GM23338 (cell line): ENCODE measurements at regions not wholly inside any gene's neighbourhood (a gene's known extent, or its start where the extent isn't known, plus 50 kb on each side); places are given as distances from the start of the nearest gene placed in this dataset.

Experiments
- ATAC-seq: fragments of 200-7000 bp; cut with Tn5 transposase; 3 replicates; pipeline ENCODE4 v1.9.1; 2020
- DNase-seq: peaks from one replicate; pipeline ENCODE4 v3.0.0-alpha.2; 2015; ENCODE audit warnings: low spot score
- H2AFZ ChIP-seq: fragments of 200-600 bp; sonication (generic); 2 replicates; pipeline ENCODE4 v1.8.0; 2016; ENCODE audit warnings: antibody characterized with exemption, mild to moderate bottlenecking, moderate library complexity
- H3F3A ChIP-seq: fragments of 200-600 bp; sonication (generic); replicated peaks from 2 replicates; pipeline ENCODE4 v1.8.0; 2017; ENCODE audit warnings: antibody characterized with exemption, mixed run types, low read depth
- H3K27ac ChIP-seq: fragments of 200-600 bp; sonication (generic); 2 replicates; pipeline ENCODE4 v1.6.1; 2016; ENCODE audit warnings: low read depth
- H3K27me3 ChIP-seq: fragments of 200-600 bp; sonication (generic); 2 replicates; pipeline ENCODE4 v1.8.0; 2016; ENCODE audit warnings: mild to moderate bottlenecking, mixed run types, moderate library complexity; ENCODE audit not compliant: insufficient read depth
- H3K36me3 ChIP-seq: fragments of 200-600 bp; sonication (generic); 2 replicates; pipeline ENCODE4 v1.8.0; 2016; ENCODE audit warnings: mild to moderate bottlenecking; ENCODE audit not compliant: insufficient read depth
- H3K4me1 ChIP-seq: fragments of 200-600 bp; sonication (generic); 2 replicates; pipeline ENCODE4 v1.8.0; 2016; ENCODE audit warnings: mild to moderate bottlenecking, moderate library complexity; ENCODE audit not compliant: insufficient read depth
- H3K4me2 ChIP-seq: fragments of 200-600 bp; sonication (generic); 2 replicates; pipeline ENCODE4 v1.7.1; 2017; ENCODE audit warnings: mixed run types
- H3K4me3 ChIP-seq: fragments of 200-600 bp; sonication (generic); 2 replicates; pipeline ENCODE4 v1.6.1; 2016; ENCODE audit warnings: mixed run types
- H3K79me2 ChIP-seq: fragments of 200-600 bp; sonication (generic); replicated peaks from 2 replicates; pipeline ENCODE4 v1.8.0; 2017; ENCODE audit warnings: mild to moderate bottlenecking; ENCODE audit not compliant: insufficient read depth
- H3K9me2 ChIP-seq: fragments of 200-600 bp; sonication (generic); 2 replicates; pipeline ENCODE4 v1.8.0; 2017; ENCODE audit not compliant: insufficient read depth
- H4K20me1 ChIP-seq: fragments of 200-600 bp; sonication (generic); replicated peaks from 2 replicates; pipeline ENCODE4 v1.8.0; 2017; ENCODE audit warnings: mild to moderate bottlenecking; ENCODE audit not compliant: insufficient read depth
- H3K27ac Mint-ChIP-seq: 2 replicates; pipeline ENCODE4 v1.8.0; 2020; ENCODE audit warnings: inconsistent platforms, mild to moderate bottlenecking, moderate library complexity, mixed read lengths
- H3K27me3 Mint-ChIP-seq: 3 replicates; pipeline ENCODE4 v1.8.0; 2022; ENCODE audit warnings: low read depth, mild to moderate bottlenecking, moderate library complexity, mixed read lengths, inconsistent platforms; ENCODE audit not compliant: insufficient read depth, poor library complexity
- H3K36me3 Mint-ChIP-seq: 3 replicates; pipeline ENCODE4 v1.8.0; 2021; ENCODE audit warnings: low read depth, mild to moderate bottlenecking, inconsistent platforms, moderate library complexity, mixed read lengths
- H3K4me1 Mint-ChIP-seq: 3 replicates; pipeline ENCODE4 v1.8.0; 2020; ENCODE audit warnings: mild to moderate bottlenecking, inconsistent platforms, mixed read lengths
- H3K4me3 Mint-ChIP-seq: 3 replicates; pipeline ENCODE4 v1.8.0; 2021; ENCODE audit warnings: moderate library complexity, mild to moderate bottlenecking, inconsistent platforms, mixed read lengths
- H3K9me3 Mint-ChIP-seq: 3 replicates; pipeline ENCODE4 v1.8.0; 2020; ENCODE audit warnings: moderate library complexity, mild to moderate bottlenecking, inconsistent platforms, mixed read lengths
- CREB1 ChIP-seq: fragments of 250-450 bp; sonication (Bioruptor Pico); IDR thresholded peaks from 2 replicates; pipeline ENCODE4 v1.5.0; 2020; ENCODE audit warnings: low read depth, mild to moderate bottlenecking, moderate library complexity
- CTCF ChIP-seq, 2 experiments: fragments of 200-600 bp in 1 of 2; sonication (generic) in 1 of 2; conservative IDR thresholded peaks; 2 replicates each; pipeline versions ENCODE4 v1.5.1 to v1.6.1; 2016 to 2017; ENCODE audit warnings: antibody characterized with exemption in 2 of 2, low read depth in 2 of 2, mild to moderate bottlenecking in 2 of 2, moderate library complexity in 1 of 2
- ETS1 ChIP-seq: IDR thresholded peaks from 2 replicates; pipeline ENCODE4 v1.6.1; 2016; ENCODE audit warnings: antibody characterized with exemption
- EZH2 ChIP-seq: fragments of 200-600 bp; sonication (generic); IDR thresholded peaks from one replicate; pipeline ENCODE4 v1.8.0; 2017; ENCODE audit warnings: antibody characterized with exemption, mild to moderate bottlenecking, low read depth; ENCODE audit not compliant: unreplicated experiment
- EZH2phosphoT487 ChIP-seq: fragments of 200-600 bp; sonication (generic); IDR thresholded peaks from one replicate; pipeline ENCODE4 v1.8.1; 2018; ENCODE audit warnings: antibody characterized with exemption; ENCODE audit not compliant: unreplicated experiment
- JUNB ChIP-seq: IDR thresholded peaks from one replicate; pipeline ENCODE4 v1.6.1; 2016; ENCODE audit warnings: antibody characterized with exemption; ENCODE audit not compliant: unreplicated experiment
- NANOG ChIP-seq: IDR thresholded peaks from 2 replicates; pipeline ENCODE4 v1.6.1; 2016; ENCODE audit warnings: antibody characterized with exemption, borderline replicate concordance
- POLR2AphosphoS5 ChIP-seq: IDR thresholded peaks from 2 replicates; pipeline ENCODE4 v1.6.1; 2016; ENCODE audit warnings: antibody characterized with exemption, low read depth
- REST ChIP-seq: IDR thresholded peaks from one replicate; pipeline ENCODE4 v1.6.1; 2018; ENCODE audit warnings: antibody characterized with exemption; ENCODE audit not compliant: unreplicated experiment
- STAT1 ChIP-seq: IDR thresholded peaks from one replicate; pipeline ENCODE4 v1.6.1; 2016; ENCODE audit warnings: antibody characterized with exemption; ENCODE audit not compliant: unreplicated experiment
- ZNF114 ChIP-seq: fragments of 250-450 bp; sonication (Bioruptor Pico); IDR thresholded peaks from 2 replicates; pipeline ENCODE4 v1.5.0; 2020; ENCODE audit warnings: mild to moderate bottlenecking, moderate library complexity
- ZNF331 ChIP-seq: fragments of 250-450 bp; sonication (Bioruptor Pico); IDR thresholded peaks from 2 replicates; pipeline ENCODE4 v1.5.0; 2020; ENCODE audit warnings: low read depth, mild to moderate bottlenecking, moderate library complexity
- ZNF462 ChIP-seq: fragments of 250-450 bp; sonication (Bioruptor Pico); IDR thresholded peaks from 2 replicates; pipeline ENCODE4 v1.5.0; 2020; ENCODE audit warnings: mild to moderate bottlenecking, moderate library complexity

GRCh38 chr7:131012477-131013031 lies 278.5 kb upstream of the KLF14 start:
- peak overlapping the region; percentile 63 for H3K27ac Mint-ChIP-seq
- Histone ChIP-seq H3F3A (no peaks in the 10 kb centered on the region), H3K4me2 (no peak overlapping the region), H3K27me3 (no peaks in the 10 kb centered on the region), H3K36me3 (no peaks in the 10 kb centered on the region), H3K27ac (no peak overlapping the region), H3K4me3 (no peak overlapping the region), H3K79me2 (no peaks in the 10 kb centered on the region; the same call in none of the 2 replicates), H3K9me2 (no peaks in the 10 kb centered on the region), H4K20me1 (no peaks in the 10 kb centered on the region), H3K4me1 (peaks cover 22% of the 10 kb centered on the region), H2AFZ (no peak overlapping the region)
- ATAC-seq (no peak), DNase-seq (no peak)
- peaks cover 3% of the 10 kb centered on the region for H3K27me3 Mint-ChIP-seq
- no peak overlapping the region for H3K4me3 Mint-ChIP-seq
- H3K36me3 Mint-ChIP-seq: no peaks in the 10 kb centered on the region
- peaks cover 24% of the 10 kb centered on the region for H3K4me1 Mint-ChIP-seq
- TF ChIP-seq ETS1 (no peak), ZNF331 (CRISPR knock-in tag) (no peak), CTCF (conservative IDR thresholded peaks at IDR 0.05; ENCODE audit: low read depth in 2 of 2) (no peak), ZNF462 (no peak), JUNB (no peak), CREB1 (CRISPR knock-in tag) (no peak), ZNF114 (CRISPR knock-in tag) (no peak), EZH2 (no peak), POLR2AphosphoS5 (no peak), STAT1 (no peak), NANOG (no peak), EZH2phosphoT487 (no peak), REST (no peak)
- H3K9me3 Mint-ChIP-seq: no peaks in the 10 kb centered on the region
